ENCODE measurements at regions not wholly inside any gene's neighbourhood (a gene's known extent, or its start where the extent isn't known, plus 50 kb on each side); places are given as distances from the start of the nearest gene placed in this dataset.

DNA sequence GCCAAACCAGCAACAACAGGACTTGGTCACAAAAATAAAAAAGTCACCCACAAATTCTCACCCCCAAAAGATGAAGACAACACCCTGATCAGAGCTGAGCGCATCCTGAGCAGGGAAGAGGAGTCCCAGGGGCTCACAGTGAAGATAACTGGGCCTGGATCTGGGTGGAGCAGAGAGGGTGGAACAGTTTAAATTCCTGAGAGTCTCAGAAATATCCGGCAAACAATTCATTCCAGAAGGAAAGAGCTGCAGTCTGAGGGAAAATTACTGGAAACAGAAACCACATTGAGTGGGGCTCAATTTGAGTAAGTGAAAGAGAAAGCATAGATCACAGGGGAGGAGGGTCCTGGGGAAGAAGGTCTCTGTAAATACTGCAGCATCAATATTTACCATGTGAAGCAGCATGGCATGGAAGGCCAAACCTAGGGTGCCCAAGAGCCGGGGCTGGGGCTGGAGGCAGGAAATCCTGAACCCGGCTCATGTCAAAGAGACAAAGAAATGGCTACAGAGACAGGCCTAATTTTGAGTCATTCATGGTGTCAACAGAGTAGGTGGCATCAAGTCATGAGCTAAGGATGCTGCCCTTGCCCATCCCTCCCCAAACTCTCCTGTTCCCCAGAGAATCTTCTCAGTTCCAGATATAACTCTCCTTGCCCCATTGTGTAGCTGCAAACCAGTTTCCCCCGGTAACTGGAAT lies 61.4 kb upstream of the ZBTB7C start:
- intact Hi-C loops (cut with DNase I), result no loop called here
- TF ChIP-seq, protein P1, sequence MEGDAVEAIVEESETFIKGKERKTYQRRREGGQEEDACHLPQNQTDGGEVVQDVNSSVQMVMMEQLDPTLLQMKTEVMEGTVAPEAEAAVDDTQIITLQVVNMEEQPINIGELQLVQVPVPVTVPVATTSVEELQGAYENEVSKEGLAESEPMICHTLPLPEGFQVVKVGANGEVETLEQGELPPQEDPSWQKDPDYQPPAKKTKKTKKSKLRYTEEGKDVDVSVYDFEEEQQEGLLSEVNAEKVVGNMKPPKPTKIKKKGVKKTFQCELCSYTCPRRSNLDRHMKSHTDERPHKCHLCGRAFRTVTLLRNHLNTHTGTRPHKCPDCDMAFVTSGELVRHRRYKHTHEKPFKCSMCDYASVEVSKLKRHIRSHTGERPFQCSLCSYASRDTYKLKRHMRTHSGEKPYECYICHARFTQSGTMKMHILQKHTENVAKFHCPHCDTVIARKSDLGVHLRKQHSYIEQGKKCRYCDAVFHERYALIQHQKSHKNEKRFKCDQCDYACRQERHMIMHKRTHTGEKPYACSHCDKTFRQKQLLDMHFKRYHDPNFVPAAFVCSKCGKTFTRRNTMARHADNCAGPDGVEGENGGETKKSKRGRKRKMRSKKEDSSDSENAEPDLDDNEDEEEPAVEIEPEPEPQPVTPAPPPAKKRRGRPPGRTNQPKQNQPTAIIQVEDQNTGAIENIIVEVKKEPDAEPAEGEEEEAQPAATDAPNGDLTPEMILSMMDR (IDR thresholded peaks at IDR 0.05), result no peak
- H3K9me3 ChIP-seq, result no peaks in the 10 kb centered on the region
- H3K4me1 ChIP-seq, result no peaks in the 10 kb centered on the region
- no peaks in the 10 kb centered on the region for H3K36me3 ChIP-seq
- no peak overlapping the region for H3K4me3 ChIP-seq
- peak overlapping the region; percentile 23 to 39 for H3K27ac ChIP-seq
- DNase-seq (ENCODE audit: low spot score in 2 of 2), result no peak
- no peaks in the 10 kb centered on the region for H3K27me3 ChIP-seq

DNA sequence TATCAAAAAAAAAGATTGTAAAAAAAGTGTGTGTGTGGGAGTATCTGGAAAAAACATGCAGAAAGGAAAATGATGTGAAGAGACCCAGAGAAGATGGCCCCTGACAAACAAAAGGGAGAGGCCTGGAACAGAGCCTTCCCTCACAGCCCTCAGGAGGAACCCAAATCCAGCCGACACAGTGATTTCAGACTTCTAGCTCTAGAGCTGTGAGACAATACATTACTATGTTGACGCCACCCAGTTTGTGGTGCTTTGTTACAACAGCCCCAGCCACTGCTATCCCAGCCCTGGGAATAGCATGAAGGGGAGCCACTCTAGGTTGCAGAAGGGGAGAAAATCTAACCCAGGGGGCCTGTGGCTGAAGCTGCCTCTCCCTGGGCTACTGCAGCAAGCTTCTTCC lies 59.0 kb upstream of the ZBTB7C start:
- H3K36me3 ChIP-seq, result no peaks in the 10 kb centered on the region
- intact Hi-C loops (cut with DNase I), result no loop called here
- TF ChIP-seq, protein P1 (IDR thresholded peaks at IDR 0.05), result no peak
- no peaks in the 10 kb centered on the region for H3K9me3 ChIP-seq
- no peaks in the 10 kb centered on the region for H3K4me1 ChIP-seq
- H3K27ac ChIP-seq, result no peak overlapping the region
- no peak for DNase-seq (ENCODE audit: low spot score in 2 of 2)
- H3K4me3 ChIP-seq, result no peak overlapping the region
- no peaks in the 10 kb centered on the region for H3K27me3 ChIP-seq

DNA sequence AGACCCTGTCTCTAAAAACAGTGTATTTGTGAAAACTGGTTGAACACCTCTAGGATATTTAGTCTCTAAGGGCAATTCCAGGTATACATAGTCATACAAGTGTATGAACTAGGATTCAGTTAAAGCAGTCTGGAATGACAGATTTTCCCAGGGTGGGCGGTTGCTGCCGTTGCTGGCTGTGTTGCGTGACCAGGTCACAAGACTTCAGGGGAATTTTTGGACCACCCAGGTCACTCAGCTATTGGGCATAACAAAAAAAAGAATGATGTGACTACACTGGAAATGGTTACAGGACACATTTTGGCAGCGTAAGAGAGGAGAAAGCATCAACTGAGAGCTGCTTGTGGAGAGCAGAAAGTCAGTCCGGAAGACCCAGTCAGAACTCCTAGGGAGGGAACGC lies 58.0 kb upstream of the ZBTB7C start:
- no peak overlapping the region for H3K4me3 ChIP-seq
- no peaks in the 10 kb centered on the region for H3K4me1 ChIP-seq
- H3K36me3 ChIP-seq, result no peaks in the 10 kb centered on the region
- no peak overlapping the region for H3K27ac ChIP-seq
- no peaks in the 10 kb centered on the region for H3K27me3 ChIP-seq
- TF ChIP-seq, protein P1 (IDR thresholded peaks at IDR 0.05), result no peak
- no peaks in the 10 kb centered on the region for H3K9me3 ChIP-seq
- intact Hi-C loops (cut with DNase I), result no loop called here
- no peak for DNase-seq (ENCODE audit: low spot score in 2 of 2)

DNA sequence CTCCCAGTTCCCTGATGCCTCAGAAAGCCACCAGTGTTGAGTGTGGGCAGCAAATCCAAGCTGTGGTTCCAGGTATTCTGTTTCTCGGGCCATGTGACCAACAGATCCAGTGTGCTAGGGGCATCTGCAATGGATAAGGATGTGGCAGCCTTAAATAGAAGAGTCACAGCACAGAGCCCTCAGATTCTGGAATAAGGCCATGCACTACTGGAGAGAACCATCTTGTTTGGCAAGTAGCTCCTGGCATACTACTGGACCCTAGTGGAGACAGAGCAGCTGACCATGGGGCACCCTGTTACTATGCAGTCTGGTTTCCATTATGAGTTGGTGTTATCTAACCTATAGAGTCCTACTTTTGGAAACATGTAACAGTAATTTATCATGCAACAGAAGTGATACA lies 53.3 kb upstream of the ZBTB7C start:
- no peak for DNase-seq (ENCODE audit: low spot score in 2 of 2)
- intact Hi-C loops (cut with DNase I), result no loop called here
- H3K36me3 ChIP-seq, result no peaks in the 10 kb centered on the region
- H3K9me3 ChIP-seq, result no peaks in the 10 kb centered on the region
- H3K27me3 ChIP-seq, result no peaks in the 10 kb centered on the region
- no peaks in the 10 kb centered on the region for H3K4me1 ChIP-seq
- H3K4me3 ChIP-seq, result no peak overlapping the region
- no peak overlapping the region for H3K27ac ChIP-seq
- TF ChIP-seq, protein P1 (IDR thresholded peaks at IDR 0.05), result no peak

DNA sequence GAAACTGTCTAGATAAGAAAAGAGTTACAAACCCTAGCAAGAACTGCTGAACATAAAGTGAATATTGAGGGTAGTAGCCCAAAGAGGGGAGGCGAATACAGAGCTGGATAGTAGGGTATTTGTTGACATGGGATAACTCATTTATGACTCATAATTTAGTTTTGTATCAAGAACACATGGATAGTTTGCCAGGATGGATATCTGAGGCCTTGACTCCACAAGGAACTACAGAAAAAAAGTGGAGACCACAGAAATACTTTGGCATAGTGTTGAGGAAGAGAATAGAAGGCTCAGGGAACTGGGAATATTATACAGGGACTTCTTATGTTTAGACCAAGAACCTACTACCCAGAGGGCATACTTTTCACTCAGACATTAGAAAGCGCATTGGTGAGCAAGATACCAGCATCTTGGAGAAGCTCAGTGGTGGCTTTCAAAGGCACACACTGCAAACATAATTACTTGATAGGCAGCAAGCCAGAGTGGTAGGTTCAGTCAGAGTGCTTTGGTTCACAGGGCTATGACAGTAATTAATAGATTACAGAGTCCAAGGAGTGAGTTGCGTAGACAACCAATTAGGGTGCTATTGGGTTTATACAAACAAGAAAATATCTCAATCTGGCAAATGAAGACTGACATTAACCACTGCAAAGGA lies 51.9 kb upstream of the ZBTB7C start:
- DNase-seq (ENCODE audit: low spot score in 2 of 2), result no peak
- no peaks in the 10 kb centered on the region for H3K9me3 ChIP-seq
- peaks cover 0 to 4% of the 10 kb centered on the region in 2 donors for H3K4me1 ChIP-seq
- no peaks in the 10 kb centered on the region for H3K36me3 ChIP-seq
- no peak overlapping the region for H3K27ac ChIP-seq
- intact Hi-C loops (cut with DNase I), result no loop called here
- no peaks in the 10 kb centered on the region for H3K27me3 ChIP-seq
- TF ChIP-seq, protein P1 (IDR thresholded peaks at IDR 0.05), result no peak
- H3K4me3 ChIP-seq, result no peak overlapping the region

Data from ascending aorta (tissue), 2 donors.